HG03039 (cell line): ENCODE measurements at regions not wholly inside any gene's neighbourhood (a gene's known extent, or its start where the extent isn't known, plus 50 kb on each side); places are given as distances from the start of the nearest gene placed in this dataset.
A peak's percentile ranks its signal among the peaks of the same experiment; 100 is the strongest.

Experiments
- ATAC-seq: cut with Tn5 transposase; IDR thresholded peaks from one replicate; pipeline ENCODE4 v1.9.1; 2021; ENCODE audit warnings: mild to moderate bottlenecking, moderate library complexity; ENCODE audit not compliant: unreplicated experiment

DNA sequence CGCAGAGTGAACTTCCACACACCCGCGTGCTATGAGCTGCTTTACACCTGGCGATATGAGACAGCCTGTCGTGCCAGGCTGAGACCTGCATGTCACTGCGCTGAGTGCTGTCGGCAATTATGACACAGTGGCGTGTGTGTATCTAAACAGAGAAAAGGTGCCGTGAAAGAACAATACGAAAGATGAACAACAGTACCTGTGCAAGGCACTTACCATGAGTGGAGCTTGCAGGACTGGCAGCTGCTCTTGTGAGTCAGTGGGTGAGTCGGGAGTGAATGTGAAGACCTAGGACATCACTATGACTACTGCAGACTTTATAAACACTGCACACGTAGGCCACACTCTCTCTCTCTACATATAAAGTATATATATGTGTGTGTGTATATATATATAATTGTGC lies 68.5 kb upstream of the DUSP22 start:
- no peak for ATAC-seq

DNA sequence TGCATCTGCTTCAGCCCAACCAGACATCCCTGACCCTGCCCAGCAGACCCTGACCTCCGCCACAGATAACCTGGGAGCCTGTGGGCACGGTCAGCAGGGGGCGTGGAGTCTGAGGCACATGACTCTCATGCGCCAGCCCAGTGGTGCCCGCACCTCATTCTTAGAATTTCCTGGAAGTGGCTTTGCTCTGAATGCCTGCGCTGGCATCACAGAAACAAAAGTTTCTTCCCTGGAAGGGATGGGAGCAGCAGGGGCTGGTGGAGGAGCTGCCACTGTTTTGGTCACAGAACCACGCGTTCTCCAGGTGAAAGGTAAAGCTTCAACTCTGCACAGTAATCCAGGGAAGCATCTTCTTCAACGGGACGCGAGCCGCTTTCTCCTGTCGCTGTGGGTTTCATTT lies 67.9 kb upstream of the DUSP22 start:
- no peak for ATAC-seq

- ATAC-seq: peak; percentile 22
Measured at GRCh38 chr6:225121-225721, 67.1 kb upstream of the DUSP22 start.

DNA sequence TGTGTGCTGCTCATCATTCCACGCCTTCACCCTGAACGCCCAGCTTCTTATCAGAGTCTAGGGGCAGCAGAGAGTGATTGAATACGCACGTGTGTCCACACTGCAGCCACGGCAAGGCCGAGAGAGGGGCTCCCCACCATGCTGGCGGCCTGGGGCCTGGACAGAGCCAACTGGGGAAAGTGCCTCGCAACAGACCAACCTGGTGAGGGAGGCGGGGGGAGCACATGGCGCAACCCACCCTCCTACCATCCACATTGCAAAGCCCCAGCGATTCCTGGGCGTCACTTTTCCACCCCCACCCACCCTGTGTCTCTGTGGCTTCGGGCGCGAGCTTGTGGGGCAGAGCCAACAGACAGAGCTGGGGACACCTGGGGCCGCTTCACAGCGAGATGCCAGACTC lies 66.4 kb upstream of the DUSP22 start:
- ATAC-seq: no peak

- no peak for ATAC-seq
Measured at GRCh38 chr6:226516-227073, 65.7 kb upstream of the DUSP22 start.

GRCh38 chr6:227074-227782 lies 65.1 kb upstream of the DUSP22 start:
- no peak for ATAC-seq

DNA sequence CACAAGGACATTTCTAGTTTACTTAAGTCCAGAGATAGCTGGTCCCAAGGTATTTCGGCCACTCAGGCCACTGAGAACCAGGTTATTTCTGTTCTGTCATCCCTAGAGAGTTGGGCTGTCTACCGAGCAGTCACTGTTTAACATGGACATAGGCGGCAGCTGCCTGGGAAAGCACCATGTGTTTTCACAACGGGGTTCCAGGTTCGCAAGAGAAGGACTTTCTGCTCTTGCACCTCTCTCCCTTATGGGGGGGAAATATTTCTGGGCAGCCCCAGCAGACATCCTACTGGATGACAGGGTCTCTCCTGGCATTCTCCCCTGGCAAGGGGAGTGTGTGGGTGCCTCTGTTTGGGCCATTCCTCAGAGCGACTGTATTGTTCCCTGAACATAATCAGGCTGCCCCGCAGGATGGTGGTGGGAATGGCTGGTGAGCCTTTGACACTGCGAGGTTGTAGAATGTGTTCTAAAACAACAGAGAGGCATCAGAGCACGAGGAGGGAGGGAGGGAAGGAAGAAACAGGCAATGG lies 64.4 kb upstream of the DUSP22 start:
- no peak for ATAC-seq

- ATAC-seq: peak; percentile 30
Measured at GRCh38 chr6:228881-229651, 63.2 kb upstream of the DUSP22 start.

DNA sequence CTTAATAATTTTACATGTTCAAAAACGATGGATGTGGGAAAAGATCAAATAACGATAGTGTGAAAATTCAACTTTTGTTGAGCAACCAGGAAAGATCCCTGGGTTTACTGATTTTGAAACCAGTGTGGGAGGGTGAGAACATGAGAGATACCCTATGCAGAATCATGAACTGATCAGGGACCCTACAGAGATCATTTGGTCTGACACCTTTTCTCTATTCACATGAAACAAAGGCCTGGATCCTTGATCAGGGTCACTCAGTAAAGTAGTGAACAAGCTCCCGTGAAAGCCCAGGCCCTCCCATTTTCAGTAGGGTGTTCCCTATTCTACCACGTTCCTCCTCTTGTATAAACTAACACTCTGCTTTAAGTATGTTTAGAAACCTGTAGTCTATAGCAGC lies 60.5 kb upstream of the DUSP22 start:
- no peak for ATAC-seq

DNA sequence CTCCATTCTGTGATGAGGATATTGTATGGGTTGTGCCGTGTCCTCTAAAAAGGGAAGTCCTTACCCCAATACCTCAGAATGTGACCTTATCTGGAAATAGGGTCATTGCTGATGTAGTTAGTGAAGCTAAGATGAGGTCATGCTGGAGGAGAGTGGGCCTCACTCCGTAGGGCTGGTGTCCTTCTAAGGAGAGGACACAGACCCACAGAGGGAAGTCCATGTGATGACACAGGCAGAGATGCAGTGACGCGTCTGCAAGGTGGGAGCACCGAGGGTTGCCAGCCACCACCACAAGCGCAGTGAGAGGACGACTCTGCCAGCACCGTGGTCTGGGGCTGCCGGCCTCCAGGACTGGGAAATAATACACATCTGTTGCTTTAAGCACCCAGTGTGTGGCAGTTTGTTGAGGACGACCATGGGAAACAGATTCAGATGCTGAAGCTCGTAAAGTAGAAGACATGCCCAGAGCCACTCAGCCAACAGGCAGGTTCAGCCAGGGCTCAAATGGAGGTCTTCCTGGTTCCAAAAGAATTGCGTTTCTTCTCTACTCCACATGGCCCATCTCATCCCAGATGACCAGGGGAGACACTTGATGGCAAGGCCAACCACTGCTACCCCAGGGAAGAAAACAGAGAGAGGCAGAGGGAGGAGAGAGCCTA lies 59.2 kb upstream of the DUSP22 start:
- ATAC-seq: no peak

DNA sequence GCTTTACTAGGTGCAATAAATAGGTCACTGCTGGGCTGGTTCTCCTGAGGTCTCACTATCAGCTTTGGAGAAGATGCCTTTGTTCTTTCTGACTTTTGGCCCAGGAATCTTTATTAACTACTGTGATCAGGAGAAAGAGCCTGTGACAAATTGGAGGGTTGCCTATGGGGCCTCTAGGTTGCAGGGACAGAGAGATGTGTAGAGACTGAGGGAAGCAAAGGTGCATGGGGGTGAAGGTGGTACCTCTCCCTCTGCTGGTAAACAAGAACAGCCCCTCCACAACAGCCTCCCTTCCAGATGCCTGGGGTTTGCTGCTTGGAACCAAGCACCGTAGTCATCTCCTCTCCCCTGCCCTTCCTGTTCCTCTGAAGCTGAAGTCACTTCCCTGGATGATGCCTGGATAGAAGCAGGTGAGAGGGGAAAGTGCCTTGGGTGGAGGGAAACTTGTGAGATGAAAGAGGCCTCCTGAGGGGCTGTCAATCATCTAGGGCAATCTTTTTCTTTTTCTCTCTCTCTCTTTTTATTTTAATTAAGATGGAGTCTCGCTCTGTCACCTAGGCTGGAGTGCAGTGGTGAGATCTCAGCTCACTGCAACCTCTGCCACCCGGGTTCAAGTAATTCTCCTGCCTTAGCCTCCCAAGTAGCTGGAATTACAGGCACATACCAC lies 57.4 kb upstream of the DUSP22 start:
- ATAC-seq: no peak

DNA sequence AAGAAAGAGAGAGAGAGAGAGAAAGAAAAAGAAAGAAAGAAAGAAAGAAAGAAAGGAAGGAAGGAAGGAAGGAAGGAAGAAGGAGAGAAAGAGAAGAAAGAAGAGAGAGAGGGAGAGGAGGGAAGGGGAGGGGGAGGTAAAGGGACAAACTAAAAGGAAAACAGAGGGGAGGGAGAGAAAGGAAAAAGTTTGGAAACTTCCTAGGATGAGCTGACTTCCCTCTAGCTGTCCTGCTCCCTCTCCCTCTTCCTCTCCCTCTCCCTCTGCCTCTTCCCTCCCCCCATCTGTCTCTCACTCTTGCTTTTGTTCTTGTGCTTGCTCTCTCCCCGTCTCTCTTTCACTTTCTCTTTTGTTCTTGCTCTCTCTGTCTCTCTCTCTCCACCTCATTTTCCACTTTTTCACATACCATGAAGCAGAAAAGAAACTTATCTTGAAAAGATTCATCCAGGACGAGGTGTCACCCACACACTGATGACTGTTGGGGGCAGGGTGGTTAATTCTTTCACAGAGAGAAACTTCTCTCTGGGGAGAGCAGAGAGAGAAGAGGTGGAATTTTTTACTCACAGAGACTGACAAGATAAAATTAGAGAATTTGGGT lies 56.4 kb upstream of the DUSP22 start:
- ATAC-seq: peak; percentile 60

DNA sequence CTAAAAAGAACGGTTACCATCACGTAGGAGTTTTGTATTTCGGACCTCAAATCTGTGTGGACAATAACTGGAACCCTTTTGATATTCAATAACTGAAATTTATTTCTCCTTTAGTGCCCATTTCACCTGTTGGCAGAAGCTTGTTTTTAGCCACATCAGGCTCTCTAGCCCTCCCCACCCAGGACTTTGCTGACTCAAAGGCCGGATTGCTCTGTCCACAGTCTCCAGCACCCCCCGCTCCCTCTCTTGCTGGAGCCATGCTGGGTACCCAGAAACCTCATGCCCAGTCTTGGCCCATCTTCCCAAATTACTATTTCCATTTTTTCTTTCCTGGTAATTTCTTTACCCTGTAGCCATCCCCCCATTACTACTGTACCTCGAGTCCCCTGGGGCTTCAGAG lies 55.8 kb upstream of the DUSP22 start:
- ATAC-seq: no peak

DNA sequence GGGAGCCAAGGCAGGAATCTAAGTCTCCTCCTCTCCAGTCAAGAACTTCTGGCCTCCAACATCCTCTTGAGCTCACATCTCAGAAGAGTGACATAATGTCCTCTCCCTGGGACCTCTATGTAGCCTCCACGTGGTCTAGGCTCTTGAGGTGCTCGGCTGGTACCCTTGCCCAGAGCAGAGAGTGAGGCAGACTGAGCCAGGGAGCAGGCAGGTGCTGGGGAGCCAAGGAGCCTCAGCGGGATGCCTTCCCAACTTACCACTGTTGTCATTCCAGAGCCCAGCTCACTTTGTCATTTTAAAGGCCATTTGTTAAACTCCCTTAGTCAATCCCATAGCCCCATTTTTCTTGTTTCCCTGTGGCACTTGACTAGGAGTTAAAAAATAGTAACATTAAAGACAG lies 52.1 kb upstream of the DUSP22 start:
- no peak for ATAC-seq

DNA sequence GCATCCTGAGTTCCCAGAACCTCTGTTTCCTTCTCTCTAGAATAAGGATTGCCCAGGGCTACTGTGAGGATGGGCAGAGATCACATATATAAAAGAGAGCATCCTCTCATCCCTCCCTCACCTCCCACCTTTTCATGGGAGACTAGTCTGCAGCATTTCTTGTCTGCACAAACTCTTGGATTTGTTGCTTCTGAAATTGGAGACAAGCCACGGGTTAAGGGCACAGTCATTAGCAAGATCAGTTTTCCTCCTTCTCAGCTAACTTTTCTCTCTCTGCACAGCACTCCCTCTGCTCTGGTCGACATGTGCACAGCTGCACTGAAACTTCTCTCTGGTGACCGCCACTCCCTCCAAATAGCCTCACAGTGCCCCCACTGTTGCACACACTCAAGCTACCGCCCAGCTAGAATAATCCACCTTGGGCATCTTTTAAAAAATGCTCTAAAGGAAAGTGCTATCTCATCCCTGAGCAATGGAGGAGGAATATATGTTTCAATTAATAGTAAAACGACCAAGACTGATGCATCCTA lies 50.9 kb upstream of the DUSP22 start:
- no peak for ATAC-seq
